SK-N-DZ (cell line): ENCODE measurements at regions not wholly inside any gene's neighbourhood (a gene's known extent, or its start where the extent isn't known, plus 50 kb on each side); places are given as distances from the start of the nearest gene placed in this dataset.

Experiments
- DNase-seq: peaks from one replicate; pipeline ENCODE4 v3.0.0-alpha.2; 2015; ENCODE audit warnings: low spot score

- no peak for DNase-seq
Observed at GRCh38 chr18:46408334-46408987, 248.6 kb downstream of the LOXHD1 start.

- no peak for DNase-seq
Observed at GRCh38 chr18:46411191-46411828, 245.7 kb downstream of the LOXHD1 start.

GRCh38 chr18:46411867-46412690 is 244.9 kb downstream of the LOXHD1 start:
- DNase-seq, result peak; percentile 43

- no peak for DNase-seq
Observed at GRCh38 chr18:46412916-46413315, 244.1 kb downstream of the LOXHD1 start.

- no peak for DNase-seq
Observed at GRCh38 chr18:46413684-46414083, 243.3 kb downstream of the LOXHD1 start.

GRCh38 chr18:46414863-46415262 is 242.2 kb downstream of the LOXHD1 start:
- DNase-seq, result peak; percentile 26

- no peak for DNase-seq
Observed at GRCh38 chr18:46415532-46416252, 241.3 kb downstream of the LOXHD1 start.

GRCh38 chr18:46416706-46417638 is 240.0 kb downstream of the LOXHD1 start:
- DNase-seq, result peak; percentile 50

- DNase-seq, result no peak
Observed at GRCh38 chr18:46418663-46419260, 238.3 kb downstream of the LOXHD1 start.

GRCh38 chr18:46419391-46420141 is 237.5 kb downstream of the LOXHD1 start:
- peak; percentile 85 for DNase-seq

GRCh38 chr18:46421973-46422551 is 235.0 kb downstream of the LOXHD1 start:
- no peak for DNase-seq

- no peak for DNase-seq
Observed at GRCh38 chr18:46422552-46423055, 234.4 kb downstream of the LOXHD1 start.

GRCh38 chr18:46423226-46423805 is 233.7 kb downstream of the LOXHD1 start:
- DNase-seq, result no peak

- DNase-seq, result no peak
Observed at GRCh38 chr18:46424898-46425297, 232.1 kb downstream of the LOXHD1 start.

GRCh38 chr18:46425511-46425910 is 231.5 kb downstream of the LOXHD1 start:
- DNase-seq, result no peak

- no peak for DNase-seq
Observed at GRCh38 chr18:46426021-46426678, 230.9 kb downstream of the LOXHD1 start.

GRCh38 chr18:46426679-46427047 is 230.4 kb downstream of the LOXHD1 start:
- no peak for DNase-seq
